ENCODE measurements at regions not wholly inside any gene's neighbourhood (a gene's known extent, or its start where the extent isn't known, plus 50 kb on each side); places are given as distances from the start of the nearest gene placed in this dataset.

- no peak for TF ChIP-seq POLR2A (IDR thresholded peaks at IDR 0.05)
- TF ChIP-seq, protein P1, sequence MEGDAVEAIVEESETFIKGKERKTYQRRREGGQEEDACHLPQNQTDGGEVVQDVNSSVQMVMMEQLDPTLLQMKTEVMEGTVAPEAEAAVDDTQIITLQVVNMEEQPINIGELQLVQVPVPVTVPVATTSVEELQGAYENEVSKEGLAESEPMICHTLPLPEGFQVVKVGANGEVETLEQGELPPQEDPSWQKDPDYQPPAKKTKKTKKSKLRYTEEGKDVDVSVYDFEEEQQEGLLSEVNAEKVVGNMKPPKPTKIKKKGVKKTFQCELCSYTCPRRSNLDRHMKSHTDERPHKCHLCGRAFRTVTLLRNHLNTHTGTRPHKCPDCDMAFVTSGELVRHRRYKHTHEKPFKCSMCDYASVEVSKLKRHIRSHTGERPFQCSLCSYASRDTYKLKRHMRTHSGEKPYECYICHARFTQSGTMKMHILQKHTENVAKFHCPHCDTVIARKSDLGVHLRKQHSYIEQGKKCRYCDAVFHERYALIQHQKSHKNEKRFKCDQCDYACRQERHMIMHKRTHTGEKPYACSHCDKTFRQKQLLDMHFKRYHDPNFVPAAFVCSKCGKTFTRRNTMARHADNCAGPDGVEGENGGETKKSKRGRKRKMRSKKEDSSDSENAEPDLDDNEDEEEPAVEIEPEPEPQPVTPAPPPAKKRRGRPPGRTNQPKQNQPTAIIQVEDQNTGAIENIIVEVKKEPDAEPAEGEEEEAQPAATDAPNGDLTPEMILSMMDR (IDR thresholded peaks at IDR 0.05) = no peak
These were observed 103.1 kb upstream of the TLE3 start for GRCh38 chr15:70200511-70201424.

Data from prostate gland (tissue), 2 donors.